GM23338 (cell line): ENCODE measurements at regions not wholly inside any gene's neighbourhood (a gene's known extent, or its start where the extent isn't known, plus 50 kb on each side); places are given as distances from the start of the nearest gene placed in this dataset.

ENCODE experiments used
- ATAC-seq: fragments of 200-7000 bp; cut with Tn5 transposase; 3 replicates; pipeline ENCODE4 v1.9.1; 2020
- DNase-seq: peaks from one replicate; pipeline ENCODE4 v3.0.0-alpha.2; 2015; ENCODE audit warnings: low spot score
- H2AFZ ChIP-seq: fragments of 200-600 bp; sonication (generic); 2 replicates; pipeline ENCODE4 v1.8.0; 2016; ENCODE audit warnings: antibody characterized with exemption, mild to moderate bottlenecking, moderate library complexity
- H3F3A ChIP-seq: fragments of 200-600 bp; sonication (generic); replicated peaks from 2 replicates; pipeline ENCODE4 v1.8.0; 2017; ENCODE audit warnings: antibody characterized with exemption, mixed run types, low read depth
- H3K27ac ChIP-seq: fragments of 200-600 bp; sonication (generic); 2 replicates; pipeline ENCODE4 v1.6.1; 2016; ENCODE audit warnings: low read depth
- H3K27me3 ChIP-seq: fragments of 200-600 bp; sonication (generic); 2 replicates; pipeline ENCODE4 v1.8.0; 2016; ENCODE audit warnings: mild to moderate bottlenecking, mixed run types, moderate library complexity; ENCODE audit not compliant: insufficient read depth
- H3K36me3 ChIP-seq: fragments of 200-600 bp; sonication (generic); 2 replicates; pipeline ENCODE4 v1.8.0; 2016; ENCODE audit warnings: mild to moderate bottlenecking; ENCODE audit not compliant: insufficient read depth
- H3K4me1 ChIP-seq: fragments of 200-600 bp; sonication (generic); 2 replicates; pipeline ENCODE4 v1.8.0; 2016; ENCODE audit warnings: mild to moderate bottlenecking, moderate library complexity; ENCODE audit not compliant: insufficient read depth
- H3K4me2 ChIP-seq: fragments of 200-600 bp; sonication (generic); 2 replicates; pipeline ENCODE4 v1.7.1; 2017; ENCODE audit warnings: mixed run types
- H3K4me3 ChIP-seq: fragments of 200-600 bp; sonication (generic); 2 replicates; pipeline ENCODE4 v1.6.1; 2016; ENCODE audit warnings: mixed run types
- H3K79me2 ChIP-seq: fragments of 200-600 bp; sonication (generic); replicated peaks from 2 replicates; pipeline ENCODE4 v1.8.0; 2017; ENCODE audit warnings: mild to moderate bottlenecking; ENCODE audit not compliant: insufficient read depth
- H3K9me2 ChIP-seq: fragments of 200-600 bp; sonication (generic); 2 replicates; pipeline ENCODE4 v1.8.0; 2017; ENCODE audit not compliant: insufficient read depth
- H4K20me1 ChIP-seq: fragments of 200-600 bp; sonication (generic); replicated peaks from 2 replicates; pipeline ENCODE4 v1.8.0; 2017; ENCODE audit warnings: mild to moderate bottlenecking; ENCODE audit not compliant: insufficient read depth
- H3K27ac Mint-ChIP-seq: 2 replicates; pipeline ENCODE4 v1.8.0; 2020; ENCODE audit warnings: inconsistent platforms, mild to moderate bottlenecking, moderate library complexity, mixed read lengths
- H3K27me3 Mint-ChIP-seq: 3 replicates; pipeline ENCODE4 v1.8.0; 2022; ENCODE audit warnings: low read depth, mild to moderate bottlenecking, moderate library complexity, mixed read lengths, inconsistent platforms; ENCODE audit not compliant: insufficient read depth, poor library complexity
- H3K36me3 Mint-ChIP-seq: 3 replicates; pipeline ENCODE4 v1.8.0; 2021; ENCODE audit warnings: low read depth, mild to moderate bottlenecking, inconsistent platforms, moderate library complexity, mixed read lengths
- H3K4me1 Mint-ChIP-seq: 3 replicates; pipeline ENCODE4 v1.8.0; 2020; ENCODE audit warnings: mild to moderate bottlenecking, inconsistent platforms, mixed read lengths
- H3K4me3 Mint-ChIP-seq: 3 replicates; pipeline ENCODE4 v1.8.0; 2021; ENCODE audit warnings: moderate library complexity, mild to moderate bottlenecking, inconsistent platforms, mixed read lengths
- H3K9me3 Mint-ChIP-seq: 3 replicates; pipeline ENCODE4 v1.8.0; 2020; ENCODE audit warnings: moderate library complexity, mild to moderate bottlenecking, inconsistent platforms, mixed read lengths
- CREB1 ChIP-seq: fragments of 250-450 bp; sonication (Bioruptor Pico); IDR thresholded peaks from 2 replicates; pipeline ENCODE4 v1.5.0; 2020; ENCODE audit warnings: low read depth, mild to moderate bottlenecking, moderate library complexity
- CTCF ChIP-seq, 2 experiments: fragments of 200-600 bp in 1 of 2; sonication (generic) in 1 of 2; conservative IDR thresholded peaks; 2 replicates each; pipeline versions ENCODE4 v1.5.1 to v1.6.1; 2016 to 2017; ENCODE audit warnings: antibody characterized with exemption in 2 of 2, low read depth in 2 of 2, mild to moderate bottlenecking in 2 of 2, moderate library complexity in 1 of 2
- ETS1 ChIP-seq: IDR thresholded peaks from 2 replicates; pipeline ENCODE4 v1.6.1; 2016; ENCODE audit warnings: antibody characterized with exemption
- EZH2 ChIP-seq: fragments of 200-600 bp; sonication (generic); IDR thresholded peaks from one replicate; pipeline ENCODE4 v1.8.0; 2017; ENCODE audit warnings: antibody characterized with exemption, mild to moderate bottlenecking, low read depth; ENCODE audit not compliant: unreplicated experiment
- EZH2phosphoT487 ChIP-seq: fragments of 200-600 bp; sonication (generic); IDR thresholded peaks from one replicate; pipeline ENCODE4 v1.8.1; 2018; ENCODE audit warnings: antibody characterized with exemption; ENCODE audit not compliant: unreplicated experiment
- JUNB ChIP-seq: IDR thresholded peaks from one replicate; pipeline ENCODE4 v1.6.1; 2016; ENCODE audit warnings: antibody characterized with exemption; ENCODE audit not compliant: unreplicated experiment
- NANOG ChIP-seq: IDR thresholded peaks from 2 replicates; pipeline ENCODE4 v1.6.1; 2016; ENCODE audit warnings: antibody characterized with exemption, borderline replicate concordance
- POLR2AphosphoS5 ChIP-seq: IDR thresholded peaks from 2 replicates; pipeline ENCODE4 v1.6.1; 2016; ENCODE audit warnings: antibody characterized with exemption, low read depth
- REST ChIP-seq: IDR thresholded peaks from one replicate; pipeline ENCODE4 v1.6.1; 2018; ENCODE audit warnings: antibody characterized with exemption; ENCODE audit not compliant: unreplicated experiment
- STAT1 ChIP-seq: IDR thresholded peaks from one replicate; pipeline ENCODE4 v1.6.1; 2016; ENCODE audit warnings: antibody characterized with exemption; ENCODE audit not compliant: unreplicated experiment
- ZNF114 ChIP-seq: fragments of 250-450 bp; sonication (Bioruptor Pico); IDR thresholded peaks from 2 replicates; pipeline ENCODE4 v1.5.0; 2020; ENCODE audit warnings: mild to moderate bottlenecking, moderate library complexity
- ZNF331 ChIP-seq: fragments of 250-450 bp; sonication (Bioruptor Pico); IDR thresholded peaks from 2 replicates; pipeline ENCODE4 v1.5.0; 2020; ENCODE audit warnings: low read depth, mild to moderate bottlenecking, moderate library complexity
- ZNF462 ChIP-seq: fragments of 250-450 bp; sonication (Bioruptor Pico); IDR thresholded peaks from 2 replicates; pipeline ENCODE4 v1.5.0; 2020; ENCODE audit warnings: mild to moderate bottlenecking, moderate library complexity

- Histone ChIP-seq H3K27ac (no peak overlapping the region), H3F3A (no peaks in the 10 kb centered on the region), H3K36me3 (no peaks in the 10 kb centered on the region), H3K4me2 (no peak overlapping the region), H3K4me3 (no peak overlapping the region), H4K20me1 (no peaks in the 10 kb centered on the region), H3K9me2 (no peaks in the 10 kb centered on the region), H3K79me2 (no peaks in the 10 kb centered on the region), H3K4me1 (no peaks in the 10 kb centered on the region), H2AFZ (no peak overlapping the region; the same call in 1 of the 2 replicates), H3K27me3 (no peaks in the 10 kb centered on the region)
- no peaks in the 10 kb centered on the region for H3K9me3 Mint-ChIP-seq
- H3K27me3 Mint-ChIP-seq = peaks cover 4% of the 10 kb centered on the region
- no peak for TF ChIP-seq ETS1
- TF ChIP-seq POLR2AphosphoS5 = no peak
- TF ChIP-seq CREB1 (CRISPR knock-in tag) = no peak
- TF ChIP-seq EZH2phosphoT487 = no peak
- no peak for TF ChIP-seq CTCF (conservative IDR thresholded peaks at IDR 0.05; ENCODE audit: low read depth in 2 of 2)
- no peak for TF ChIP-seq EZH2
- TF ChIP-seq JUNB = no peak
- no peak for TF ChIP-seq ZNF331 (CRISPR knock-in tag)
- TF ChIP-seq REST = no peak
- TF ChIP-seq ZNF114 = no peak
- TF ChIP-seq STAT1 = no peak
- TF ChIP-seq NANOG = no peak
- TF ChIP-seq ZNF462 (CRISPR knock-in tag) = no peak
- no peak overlapping the region for H3K27ac Mint-ChIP-seq
- ATAC-seq (no peak), DNase-seq (no peak)
- H3K4me3 Mint-ChIP-seq = no peak overlapping the region
- no peaks in the 10 kb centered on the region; the same call in 2 of the 3 replicates for H3K36me3 Mint-ChIP-seq
- H3K4me1 Mint-ChIP-seq = peaks cover 7% of the 10 kb centered on the region; the same call in 2 of the 3 replicates
These were observed 156.0 kb upstream of the TTC29 start for GRCh38 chr4:147101678-147102077.
